ENCODE measurements at regions not wholly inside any gene's neighbourhood (a gene's known extent, or its start where the extent isn't known, plus 50 kb on each side); places are given as distances from the start of the nearest gene placed in this dataset.
A peak's percentile ranks its signal among the peaks of the same experiment; 100 is the strongest.

DNA sequence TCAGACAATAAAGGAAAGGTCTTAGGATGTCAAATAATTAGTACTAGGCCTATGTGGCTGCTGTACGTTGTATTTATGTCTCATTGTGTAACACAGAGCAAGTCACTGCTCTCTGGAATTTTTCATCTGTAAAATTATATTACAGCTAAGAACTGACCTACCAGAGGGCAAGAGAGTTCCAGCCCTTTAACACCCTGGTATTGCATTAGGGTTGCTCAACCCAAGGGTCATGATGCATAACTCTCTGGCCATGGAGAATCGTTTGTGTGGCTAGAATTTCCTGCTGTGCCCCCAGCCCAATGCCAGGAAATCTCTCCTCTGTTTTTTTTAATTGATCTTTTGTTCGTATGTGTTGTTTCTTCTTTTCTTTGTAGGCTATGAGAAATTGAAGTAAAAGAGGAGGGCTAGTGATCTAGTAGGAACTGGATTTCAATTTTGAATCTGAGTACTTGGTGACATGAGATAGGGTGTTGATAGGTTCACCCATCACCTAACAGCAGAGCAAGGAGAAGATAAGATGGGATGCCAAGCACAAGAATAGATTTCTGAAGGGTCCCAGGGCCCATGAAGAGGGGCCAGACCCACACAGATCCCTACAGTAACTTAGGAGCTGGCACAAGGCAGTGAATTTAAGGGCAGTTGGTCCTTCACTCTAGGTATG, 571.2 kb upstream of the TNP1 start:
- Histone ChIP-seq H3K4me1 (peaks cover 11 to 60% (median 41%) of the 10 kb centered on the region in 3 donors), H3K27ac (peak overlapping the region in 3 of 4 donors; percentile 66 to 87 (median 67))
- WGBS, 2 donors = 59 to 64% methylated on average over 3 of the region's 3 CpGs

DNA sequence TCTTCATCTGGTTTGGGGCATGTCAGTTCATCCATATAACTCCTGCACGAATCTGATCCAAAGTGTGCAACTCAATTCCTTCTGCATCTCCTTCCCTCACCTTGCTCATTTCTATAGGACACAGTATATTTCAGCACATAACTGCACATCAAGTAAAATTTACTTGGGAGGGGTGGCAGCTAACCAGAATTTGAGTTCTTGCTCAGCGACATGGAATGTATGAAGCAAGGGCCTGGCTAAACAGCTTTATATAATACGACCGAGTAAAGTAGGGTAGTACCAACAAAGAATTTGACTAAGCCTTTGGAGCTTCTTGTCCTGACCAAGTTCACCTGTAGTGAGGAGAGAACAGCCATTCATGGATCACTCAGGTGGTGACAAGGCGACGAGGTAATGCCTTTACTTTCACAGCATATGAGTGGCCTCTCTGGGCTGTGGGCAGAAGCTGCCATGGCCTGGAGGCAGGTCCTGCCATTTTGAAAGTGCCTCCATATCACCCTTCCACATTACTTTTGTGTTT, 570.2 kb upstream of the TNP1 start:
- intact Hi-C loops (cut with DNase I) = no loop called here
- Histone ChIP-seq H3K27me3 (no peaks in the 10 kb centered on the region), H3K9me3 (no peaks in the 10 kb centered on the region), H3K27ac (peak overlapping the region; percentile 7 to 87 (median 66)), H3K4me3 (no peak overlapping the region), H3K36me3 (no peaks in the 10 kb centered on the region), H3K4me1 (peaks cover 11 to 51% (median 32%) of the 10 kb centered on the region in 3 donors)
- TF ChIP-seq POLR2A (IDR thresholded peaks at IDR 0.05) (no peak), CTCF (IDR thresholded peaks at IDR 0.05) (no peak)
- WGBS, 2 donors = 59 to 79% methylated on average over 6 of the region's 6 CpGs
- no peak for DNase-seq

More for the DNA sequence above, 571.2 kb upstream of the TNP1 start:
- Histone ChIP-seq H3K9me3 (no peaks in the 10 kb centered on the region), H3K4me3 (no peak overlapping the region), H3K27me3 (no peaks in the 10 kb centered on the region), H3K36me3 (no peaks in the 10 kb centered on the region)
- DNase-seq = no peak
- intact Hi-C loops (cut with DNase I) = no loop called here
- TF ChIP-seq CTCF (IDR thresholded peaks at IDR 0.05) (no peak), POLR2A (IDR thresholded peaks at IDR 0.05) (no peak)

DNA sequence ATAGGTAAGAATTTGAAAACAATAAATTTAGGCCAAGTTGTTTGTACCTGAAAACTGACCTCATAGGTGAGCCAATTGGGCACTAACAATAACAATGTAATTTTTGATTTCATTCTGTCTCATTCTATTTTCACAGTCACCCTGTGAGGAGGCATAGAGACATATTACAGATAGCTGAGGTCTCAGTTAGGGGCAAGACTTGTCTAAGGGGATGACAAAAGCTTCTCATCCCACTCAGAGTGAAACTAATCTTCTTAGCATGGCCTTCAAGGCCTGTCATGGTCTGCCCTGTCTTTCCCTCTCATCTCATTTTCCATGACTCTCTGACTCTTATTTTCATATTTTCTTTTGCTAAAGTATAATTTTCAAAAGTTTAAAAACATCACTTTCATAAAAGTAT, 562.0 kb upstream of the TNP1 start:
- H3K4me1 ChIP-seq = peaks cover 0 to 7% (median 0%) of the 10 kb centered on the region in 3 donors
- no peaks in the 10 kb centered on the region for H3K27me3 ChIP-seq
- H3K36me3 ChIP-seq = no peaks in the 10 kb centered on the region
- H3K27ac ChIP-seq = peak overlapping the region in 1 of 4 donors; percentile 66
- no peaks in the 10 kb centered on the region for H3K9me3 ChIP-seq
- intact Hi-C loops (cut with DNase I) = no loop called here
- TF ChIP-seq POLR2A (IDR thresholded peaks at IDR 0.05) (no peak), CTCF (IDR thresholded peaks at IDR 0.05) (no peak)
- H3K4me3 ChIP-seq = no peak overlapping the region
- no peak for DNase-seq

DNA sequence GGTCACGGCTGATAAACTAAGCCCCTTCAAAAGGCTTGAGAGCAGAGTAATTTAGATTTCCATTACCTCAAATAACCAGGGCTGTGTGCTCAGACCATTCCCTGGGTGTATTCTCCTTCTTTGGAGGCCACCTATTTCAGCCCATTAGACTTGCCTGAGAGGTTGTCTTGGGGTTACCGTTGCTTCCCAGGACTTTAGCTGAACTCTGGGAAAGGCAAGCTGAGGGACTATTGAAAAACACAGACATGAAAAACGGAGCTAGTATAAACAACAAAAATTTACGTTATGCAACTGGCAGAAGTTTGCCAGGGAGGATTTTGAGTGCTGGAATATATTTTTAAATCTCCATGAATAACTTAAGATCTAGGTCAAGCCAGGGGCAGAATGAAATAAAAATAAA, 561.0 kb upstream of the TNP1 start:
- TF ChIP-seq POLR2A (IDR thresholded peaks at IDR 0.05) (no peak), CTCF (IDR thresholded peaks at IDR 0.05) (no peak)
- Histone ChIP-seq H3K27ac (peak overlapping the region; percentile 24 to 73 (median 67)), H3K9me3 (no peaks in the 10 kb centered on the region), H3K4me1 (peaks cover 0 to 7% (median 0%) of the 10 kb centered on the region in 3 donors), H3K36me3 (no peaks in the 10 kb centered on the region), H3K4me3 (no peak overlapping the region), H3K27me3 (no peaks in the 10 kb centered on the region)
- WGBS, 2 donors = 50 to 69% methylated on average over 4 of the region's 4 CpGs
- intact Hi-C loops (cut with DNase I) = no loop called here
- DNase-seq = no peak

DNA sequence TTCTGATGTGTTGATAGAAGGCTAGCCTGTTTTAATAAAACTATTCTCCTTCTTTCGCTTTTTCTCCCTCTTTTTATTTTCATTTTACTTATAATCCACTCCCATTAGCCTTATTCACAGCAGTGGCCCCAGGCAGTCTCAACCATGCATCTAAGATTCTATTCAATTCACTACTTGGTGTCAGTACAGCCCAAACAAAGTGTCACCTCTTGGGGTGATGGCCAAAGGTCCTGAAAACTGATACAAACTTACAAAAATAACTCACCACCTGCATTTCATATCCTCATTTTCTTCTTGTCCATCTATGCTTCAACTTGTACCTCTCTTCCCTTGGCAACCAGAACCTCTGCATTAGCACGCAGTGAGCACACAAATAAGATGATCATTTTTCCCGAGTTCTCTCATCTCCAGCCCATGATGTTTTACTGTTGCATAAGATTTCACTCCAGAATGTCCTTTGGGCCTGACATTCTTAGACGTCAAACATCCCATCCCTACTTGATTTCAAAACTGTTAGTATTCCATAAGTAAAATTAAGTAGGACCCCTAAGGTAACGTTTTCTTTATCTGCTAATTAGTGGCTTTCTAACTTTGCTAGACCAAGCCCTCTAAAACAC, 559.3 kb upstream of the TNP1 start:
- H3K27ac ChIP-seq = peak overlapping the region; percentile 31 to 76 (median 67)
- no peak overlapping the region for H3K4me3 ChIP-seq
- H3K9me3 ChIP-seq = no peaks in the 10 kb centered on the region
- no peak for DNase-seq
- peaks cover 0 to 7% (median 0%) of the 10 kb centered on the region in 3 donors for H3K4me1 ChIP-seq
- TF ChIP-seq CTCF (IDR thresholded peaks at IDR 0.05) = no peak
- no peak for TF ChIP-seq POLR2A (IDR thresholded peaks at IDR 0.05)
- H3K36me3 ChIP-seq = no peaks in the 10 kb centered on the region
- intact Hi-C loops (cut with DNase I) = no loop called here
- H3K27me3 ChIP-seq = no peaks in the 10 kb centered on the region
- WGBS, 2 donors = 63 to 64% methylated on average over 5 of the region's 5 CpGs
